SK-N-MC (cell line): ENCODE measurements at regions not wholly inside any gene's neighbourhood (a gene's known extent, or its start where the extent isn't known, plus 50 kb on each side); places are given as distances from the start of the nearest gene placed in this dataset.

Experiments used
- DNase-seq: peaks from one replicate; pipeline ENCODE4 v3.0.0-alpha.2; 2011; ENCODE audit warnings: low read depth, low spot score
- H3K27ac ChIP-seq: fragments of 200-600 bp; sonication (generic); 2 replicates; pipeline ENCODE4 v1.5.1; 2016; ENCODE audit warnings: mixed run types
- H3K36me3 ChIP-seq: fragments of 200-600 bp; sonication (generic); 2 replicates; pipeline ENCODE4 v1.6.1; 2017; ENCODE audit warnings: antibody characterized with exemption, low read length, mixed read lengths; ENCODE audit not compliant: insufficient read depth
- H3K4me3 ChIP-seq: fragments of 200-600 bp; sonication (generic); 2 replicates; pipeline ENCODE4 v1.5.1; 2016
- H3K9ac ChIP-seq: fragments of 200-600 bp; sonication (generic); 2 replicates; pipeline ENCODE4 v1.8.0; 2017; ENCODE audit warnings: mixed run types, mixed read lengths; ENCODE audit not compliant: insufficient read length
- H3K9me3 ChIP-seq: fragments of 200-600 bp; sonication (generic); 2 replicates; pipeline ENCODE4 v1.6.1; 2017; ENCODE audit warnings: low read depth, mild to moderate bottlenecking, antibody characterized with exemption, low read length, moderate library complexity, mixed read lengths
- EZH2 ChIP-seq: fragments of 200-600 bp; sonication (generic); IDR thresholded peaks from one replicate; pipeline ENCODE4 v1.6.1; 2017; ENCODE audit warnings: antibody characterized with exemption
- FOXP2 ChIP-seq: optimal IDR thresholded peaks from 2 replicates; pipeline ENCODE3; 2011; ENCODE audit warnings: mild to moderate bottlenecking, moderate library complexity; ENCODE audit not compliant: insufficient read depth; ENCODE audit errors: extremely low read length, control extremely low read depth
- POLR2AphosphoS5 ChIP-seq: IDR thresholded peaks from 2 replicates; pipeline ENCODE4 v1.6.1; 2012; ENCODE audit warnings: mild to moderate bottlenecking, low read depth, low read length, borderline replicate concordance

GRCh38 chr13:97160421-97160820, 61.7 kb upstream of the MBNL2 start:
- Histone ChIP-seq H3K4me3 (no peak overlapping the region), H3K9me3 (no peaks in the 10 kb centered on the region), H3K36me3 (no peaks in the 10 kb centered on the region), H3K27ac (no peak overlapping the region), H3K9ac (no peak overlapping the region)
- no peak for TF ChIP-seq EZH2
- no peak for TF ChIP-seq FOXP2
- TF ChIP-seq POLR2AphosphoS5 = no peak
- DNase-seq = no peak

DNA sequence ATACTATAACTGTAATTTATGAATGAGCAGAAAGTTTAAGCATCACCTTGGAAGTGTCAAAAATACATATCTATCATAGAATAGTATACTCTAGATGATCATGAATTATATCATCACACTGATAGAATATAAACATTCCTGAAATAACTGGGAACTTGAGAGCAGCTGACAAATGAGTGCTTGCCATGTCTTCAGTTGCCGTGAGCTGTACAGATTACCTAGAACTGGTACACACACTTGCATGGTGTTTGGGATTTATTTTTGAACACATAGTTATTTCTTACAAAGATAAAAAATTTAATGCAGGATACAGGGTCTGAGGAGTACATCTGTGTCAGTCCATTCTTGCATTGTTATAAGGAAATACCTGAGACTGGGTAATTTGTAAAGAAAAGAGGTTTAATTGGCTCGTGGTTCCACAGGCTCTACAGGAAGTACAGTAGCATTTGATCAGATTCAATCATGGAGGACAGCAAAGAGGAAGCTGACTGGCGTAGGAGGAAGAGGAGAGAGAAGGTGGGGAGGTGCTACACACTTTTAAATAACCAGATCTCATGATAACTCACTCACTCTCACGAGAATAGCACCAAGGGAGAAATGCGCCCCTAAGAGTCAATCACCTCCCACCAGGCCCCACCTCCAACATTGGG, 60.4 kb upstream of the MBNL2 start:
- H3K9me3 ChIP-seq = no peaks in the 10 kb centered on the region
- no peak overlapping the region for H3K4me3 ChIP-seq
- DNase-seq = no peak
- H3K36me3 ChIP-seq = no peaks in the 10 kb centered on the region
- H3K27ac ChIP-seq = no peak overlapping the region
- no peak for TF ChIP-seq EZH2
- no peak for TF ChIP-seq FOXP2
- no peak for TF ChIP-seq POLR2AphosphoS5
- H3K9ac ChIP-seq = no peak overlapping the region

DNA sequence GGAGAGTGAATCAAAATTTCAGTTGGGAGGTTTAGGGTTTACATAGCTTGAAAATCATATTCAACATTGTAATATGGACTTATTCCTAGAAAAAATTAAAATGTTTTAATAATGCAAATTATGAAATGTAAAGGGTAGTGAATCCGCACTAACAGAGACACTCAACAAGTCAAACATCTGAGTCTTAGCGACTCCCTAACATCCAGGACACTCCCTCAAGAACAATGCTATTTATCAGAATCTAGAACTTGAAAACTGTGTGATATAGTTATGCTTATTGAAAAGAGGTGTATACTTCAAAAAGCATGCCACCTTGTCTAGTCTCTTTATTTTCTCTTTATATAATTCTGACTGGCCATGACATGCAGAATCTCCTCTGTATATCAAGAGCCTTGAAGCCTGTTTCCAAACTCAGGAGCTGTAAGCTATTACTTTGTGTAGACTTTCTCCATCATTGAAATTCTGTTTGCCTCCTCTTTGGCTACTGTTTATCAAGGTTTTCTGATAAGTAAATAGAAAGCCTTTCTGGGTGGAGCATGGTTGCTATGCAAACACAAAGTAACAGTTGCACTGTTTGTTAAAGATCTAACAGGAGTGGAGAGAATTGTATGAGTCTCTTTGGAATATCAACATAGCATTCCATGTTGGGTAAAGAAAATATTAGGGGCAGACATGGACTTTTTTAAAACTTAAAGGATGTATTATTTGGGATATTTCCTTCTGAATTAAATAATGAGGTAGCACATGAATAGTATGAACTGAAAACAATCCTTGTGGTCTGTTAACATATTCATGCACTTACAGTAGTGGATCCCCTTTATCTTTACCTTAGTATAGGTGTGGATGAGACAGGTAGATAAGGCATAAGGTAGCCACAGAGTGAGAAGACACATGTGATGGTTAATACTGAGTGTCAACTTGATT, 56.4 kb upstream of the MBNL2 start:
- Histone ChIP-seq H3K36me3 (no peaks in the 10 kb centered on the region), H3K9me3 (no peaks in the 10 kb centered on the region), H3K4me3 (no peak overlapping the region), H3K27ac (no peak overlapping the region), H3K9ac (no peak overlapping the region)
- no peak for DNase-seq
- no peak for TF ChIP-seq POLR2AphosphoS5
- TF ChIP-seq EZH2 = no peak
- no peak for TF ChIP-seq FOXP2

DNA sequence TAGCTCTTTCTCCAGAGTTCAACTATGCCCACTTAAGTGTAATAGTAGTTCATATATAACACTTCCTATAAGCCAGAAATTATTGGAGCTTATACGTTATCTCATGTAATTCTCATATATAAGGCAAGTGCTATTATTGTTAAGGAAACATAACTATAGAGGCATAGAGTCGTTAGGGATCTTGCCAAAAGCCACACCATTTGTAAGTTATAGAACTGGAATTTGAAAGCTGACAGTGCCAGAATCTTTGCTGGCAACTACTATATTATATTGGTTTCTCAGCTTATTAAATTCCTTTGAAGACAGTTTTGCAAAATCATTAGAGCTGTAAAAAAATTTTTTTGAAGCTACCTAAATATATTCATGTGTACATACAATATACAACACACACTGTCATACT, 51.0 kb upstream of the MBNL2 start:
- Histone ChIP-seq H3K9me3 (no peaks in the 10 kb centered on the region), H3K36me3 (no peaks in the 10 kb centered on the region), H3K4me3 (no peak overlapping the region), H3K9ac (no peak overlapping the region), H3K27ac (no peak overlapping the region)
- TF ChIP-seq FOXP2 (no peak), EZH2 (no peak), POLR2AphosphoS5 (no peak)
- DNase-seq = no peak
